Mammary epithelial cell (primary cell): ENCODE measurements at regions not wholly inside any gene's neighbourhood (a gene's known extent, or its start where the extent isn't known, plus 50 kb on each side); places are given as distances from the start of the nearest gene placed in this dataset.

Source experiments
- CTCF ChIP-seq, 2 donors: IDR thresholded peaks in 1 of 2; conservative IDR thresholded peaks in 1 of 2; 2 replicates each; pipeline ENCODE4 v1.5.1; 2011 to 2012; ENCODE audit warnings: inconsistent platforms in 2 of 2, low read length in 2 of 2, mild to moderate bottlenecking in 2 of 2, control low read depth in 1 of 2, low read depth in 1 of 2; ENCODE audit not compliant: insufficient read depth in 1 of 2; ENCODE audit errors: extremely low read depth in 1 of 2
- EZH2 ChIP-seq: IDR thresholded peaks from 2 replicates; pipeline ENCODE4 v1.6.1; 2012; ENCODE audit warnings: low read length, inconsistent platforms, borderline replicate concordance

DNA sequence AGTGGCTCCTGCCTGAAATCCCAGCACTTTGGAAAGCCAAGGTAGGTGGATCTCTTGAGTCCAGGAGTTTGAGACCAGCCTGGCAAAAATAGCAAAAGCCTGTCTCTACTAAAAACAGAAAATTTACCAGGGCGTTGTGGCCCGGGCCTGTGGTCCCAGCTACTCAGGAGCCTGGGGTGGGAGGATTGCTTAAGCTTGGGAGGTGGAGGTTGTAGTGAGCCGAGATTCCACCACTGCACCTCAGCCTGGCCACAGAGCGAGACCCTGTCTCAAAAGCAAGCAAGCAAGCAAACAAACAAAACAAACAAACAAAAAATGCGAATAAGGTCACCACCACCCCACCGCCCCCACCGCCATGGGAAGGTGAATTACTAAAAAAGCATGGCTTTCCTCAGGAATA, 238.7 kb downstream of the ATXN7L3B start:
- TF ChIP-seq EZH2 (no peak), CTCF (conservative IDR thresholded peaks at IDR 0.05 in 1 of 2, IDR thresholded peaks at IDR 0.05 in 1 of 2; ENCODE audit: extremely low read depth in 1 of 2, insufficient read depth in 1 of 2, low read depth in 1 of 2, low read length in 2 of 2) (no peak)
